GM23338 (cell line): ENCODE measurements at regions not wholly inside any gene's neighbourhood (a gene's known extent, or its start where the extent isn't known, plus 50 kb on each side); places are given as distances from the start of the nearest gene placed in this dataset.

ENCODE experiments used
- ATAC-seq: fragments of 200-7000 bp; cut with Tn5 transposase; 3 replicates; pipeline ENCODE4 v1.9.1; 2020
- DNase-seq: peaks from one replicate; pipeline ENCODE4 v3.0.0-alpha.2; 2015; ENCODE audit warnings: low spot score
- H2AFZ ChIP-seq: fragments of 200-600 bp; sonication (generic); 2 replicates; pipeline ENCODE4 v1.8.0; 2016; ENCODE audit warnings: antibody characterized with exemption, mild to moderate bottlenecking, moderate library complexity
- H3F3A ChIP-seq: fragments of 200-600 bp; sonication (generic); replicated peaks from 2 replicates; pipeline ENCODE4 v1.8.0; 2017; ENCODE audit warnings: antibody characterized with exemption, mixed run types, low read depth
- H3K27ac ChIP-seq: fragments of 200-600 bp; sonication (generic); 2 replicates; pipeline ENCODE4 v1.6.1; 2016; ENCODE audit warnings: low read depth
- H3K27me3 ChIP-seq: fragments of 200-600 bp; sonication (generic); 2 replicates; pipeline ENCODE4 v1.8.0; 2016; ENCODE audit warnings: mild to moderate bottlenecking, mixed run types, moderate library complexity; ENCODE audit not compliant: insufficient read depth
- H3K36me3 ChIP-seq: fragments of 200-600 bp; sonication (generic); 2 replicates; pipeline ENCODE4 v1.8.0; 2016; ENCODE audit warnings: mild to moderate bottlenecking; ENCODE audit not compliant: insufficient read depth
- H3K4me1 ChIP-seq: fragments of 200-600 bp; sonication (generic); 2 replicates; pipeline ENCODE4 v1.8.0; 2016; ENCODE audit warnings: mild to moderate bottlenecking, moderate library complexity; ENCODE audit not compliant: insufficient read depth
- H3K4me2 ChIP-seq: fragments of 200-600 bp; sonication (generic); 2 replicates; pipeline ENCODE4 v1.7.1; 2017; ENCODE audit warnings: mixed run types
- H3K4me3 ChIP-seq: fragments of 200-600 bp; sonication (generic); 2 replicates; pipeline ENCODE4 v1.6.1; 2016; ENCODE audit warnings: mixed run types
- H3K79me2 ChIP-seq: fragments of 200-600 bp; sonication (generic); replicated peaks from 2 replicates; pipeline ENCODE4 v1.8.0; 2017; ENCODE audit warnings: mild to moderate bottlenecking; ENCODE audit not compliant: insufficient read depth
- H3K9me2 ChIP-seq: fragments of 200-600 bp; sonication (generic); 2 replicates; pipeline ENCODE4 v1.8.0; 2017; ENCODE audit not compliant: insufficient read depth
- H4K20me1 ChIP-seq: fragments of 200-600 bp; sonication (generic); replicated peaks from 2 replicates; pipeline ENCODE4 v1.8.0; 2017; ENCODE audit warnings: mild to moderate bottlenecking; ENCODE audit not compliant: insufficient read depth
- H3K27ac Mint-ChIP-seq: 2 replicates; pipeline ENCODE4 v1.8.0; 2020; ENCODE audit warnings: inconsistent platforms, mild to moderate bottlenecking, moderate library complexity, mixed read lengths
- H3K27me3 Mint-ChIP-seq: 3 replicates; pipeline ENCODE4 v1.8.0; 2022; ENCODE audit warnings: low read depth, mild to moderate bottlenecking, moderate library complexity, mixed read lengths, inconsistent platforms; ENCODE audit not compliant: insufficient read depth, poor library complexity
- H3K36me3 Mint-ChIP-seq: 3 replicates; pipeline ENCODE4 v1.8.0; 2021; ENCODE audit warnings: low read depth, mild to moderate bottlenecking, inconsistent platforms, moderate library complexity, mixed read lengths
- H3K4me1 Mint-ChIP-seq: 3 replicates; pipeline ENCODE4 v1.8.0; 2020; ENCODE audit warnings: mild to moderate bottlenecking, inconsistent platforms, mixed read lengths
- H3K4me3 Mint-ChIP-seq: 3 replicates; pipeline ENCODE4 v1.8.0; 2021; ENCODE audit warnings: moderate library complexity, mild to moderate bottlenecking, inconsistent platforms, mixed read lengths
- H3K9me3 Mint-ChIP-seq: 3 replicates; pipeline ENCODE4 v1.8.0; 2020; ENCODE audit warnings: moderate library complexity, mild to moderate bottlenecking, inconsistent platforms, mixed read lengths
- CREB1 ChIP-seq: fragments of 250-450 bp; sonication (Bioruptor Pico); IDR thresholded peaks from 2 replicates; pipeline ENCODE4 v1.5.0; 2020; ENCODE audit warnings: low read depth, mild to moderate bottlenecking, moderate library complexity
- EZH2 ChIP-seq: fragments of 200-600 bp; sonication (generic); IDR thresholded peaks from one replicate; pipeline ENCODE4 v1.8.0; 2017; ENCODE audit warnings: antibody characterized with exemption, mild to moderate bottlenecking, low read depth; ENCODE audit not compliant: unreplicated experiment
- EZH2phosphoT487 ChIP-seq: fragments of 200-600 bp; sonication (generic); IDR thresholded peaks from one replicate; pipeline ENCODE4 v1.8.1; 2018; ENCODE audit warnings: antibody characterized with exemption; ENCODE audit not compliant: unreplicated experiment
- JUNB ChIP-seq: IDR thresholded peaks from one replicate; pipeline ENCODE4 v1.6.1; 2016; ENCODE audit warnings: antibody characterized with exemption; ENCODE audit not compliant: unreplicated experiment
- NANOG ChIP-seq: IDR thresholded peaks from 2 replicates; pipeline ENCODE4 v1.6.1; 2016; ENCODE audit warnings: antibody characterized with exemption, borderline replicate concordance
- POLR2AphosphoS5 ChIP-seq: IDR thresholded peaks from 2 replicates; pipeline ENCODE4 v1.6.1; 2016; ENCODE audit warnings: antibody characterized with exemption, low read depth
- REST ChIP-seq: IDR thresholded peaks from one replicate; pipeline ENCODE4 v1.6.1; 2018; ENCODE audit warnings: antibody characterized with exemption; ENCODE audit not compliant: unreplicated experiment
- STAT1 ChIP-seq: IDR thresholded peaks from one replicate; pipeline ENCODE4 v1.6.1; 2016; ENCODE audit warnings: antibody characterized with exemption; ENCODE audit not compliant: unreplicated experiment
- ZNF114 ChIP-seq: fragments of 250-450 bp; sonication (Bioruptor Pico); IDR thresholded peaks from 2 replicates; pipeline ENCODE4 v1.5.0; 2020; ENCODE audit warnings: mild to moderate bottlenecking, moderate library complexity
- ZNF331 ChIP-seq: fragments of 250-450 bp; sonication (Bioruptor Pico); IDR thresholded peaks from 2 replicates; pipeline ENCODE4 v1.5.0; 2020; ENCODE audit warnings: low read depth, mild to moderate bottlenecking, moderate library complexity
- TF ChIP-seq, protein P1 (sequence below), 2 experiments: fragments of 200-600 bp in 1 of 2; sonication (generic) in 1 of 2; conservative IDR thresholded peaks; 2 replicates each; pipeline versions ENCODE4 v1.5.1 to v1.6.1; 2016 to 2017; ENCODE audit warnings: antibody characterized with exemption in 2 of 2, low read depth in 2 of 2, mild to moderate bottlenecking in 2 of 2, moderate library complexity in 1 of 2
- TF ChIP-seq, protein P2 (sequence below): fragments of 250-450 bp; sonication (Bioruptor Pico); IDR thresholded peaks from 2 replicates; pipeline ENCODE4 v1.5.0; 2020; ENCODE audit warnings: mild to moderate bottlenecking, moderate library complexity
- TF ChIP-seq, protein P3 (sequence below): IDR thresholded peaks from 2 replicates; pipeline ENCODE4 v1.6.1; 2016; ENCODE audit warnings: antibody characterized with exemption

DNA sequence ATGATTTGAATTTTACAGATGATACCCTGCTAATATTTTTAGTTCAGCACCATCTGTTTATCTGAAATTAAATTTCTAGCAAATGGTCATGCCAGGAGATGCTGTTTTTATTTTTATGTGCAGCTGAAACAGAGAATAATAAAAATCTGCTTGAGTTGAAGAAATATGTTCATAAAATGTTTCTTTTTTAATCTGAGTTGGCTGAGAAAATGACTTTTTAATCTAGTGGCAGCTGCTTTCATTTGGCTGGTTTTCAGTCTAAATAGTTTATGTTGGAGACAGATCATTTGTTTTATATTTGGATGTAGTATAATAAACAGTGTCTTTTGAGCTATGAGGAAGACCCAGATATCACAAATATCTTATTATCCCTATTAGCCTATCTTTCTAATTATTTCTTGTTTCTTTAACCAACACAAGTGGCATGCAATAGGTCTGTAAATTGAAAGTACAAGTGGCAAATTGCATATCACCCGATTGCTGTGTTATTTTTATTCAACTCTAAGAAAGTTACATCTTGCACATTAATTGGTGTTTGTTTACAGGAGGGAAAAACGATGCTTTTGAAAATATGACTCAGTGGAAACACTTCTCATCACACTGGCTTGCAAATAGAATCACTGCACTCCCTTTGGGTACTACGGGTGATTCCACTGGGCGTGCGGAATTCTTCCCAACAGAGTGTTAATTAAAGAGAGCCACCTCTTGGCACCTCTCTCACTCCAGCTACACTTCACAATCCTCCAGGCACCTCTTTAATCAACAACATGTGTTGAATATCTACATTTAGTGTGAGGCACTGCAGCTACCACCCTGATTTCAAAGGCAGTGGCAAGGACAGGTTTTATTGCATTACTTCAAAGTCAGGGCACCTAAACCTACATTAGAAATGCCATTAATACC, 51.7 kb upstream of the AP1S2 start:
- Histone ChIP-seq H3F3A (peaks cover 1% of the 10 kb centered on the region), H3K4me3 (no peak overlapping the region), H4K20me1 (no peaks in the 10 kb centered on the region), H3K27ac (no peak overlapping the region), H3K4me1 (peaks cover 11% of the 10 kb centered on the region; the same call in 1 of the 2 replicates), H3K36me3 (no peaks in the 10 kb centered on the region), H3K9me2 (no peaks in the 10 kb centered on the region), H3K79me2 (no peaks in the 10 kb centered on the region), H3K27me3 (no peaks in the 10 kb centered on the region), H3K4me2 (no peak overlapping the region), H2AFZ (no peak overlapping the region)
- TF ChIP-seq JUNB (no peak), CREB1 (CRISPR knock-in tag) (no peak), STAT1 (no peak), EZH2 (no peak), ZNF114 (CRISPR knock-in tag) (no peak), POLR2AphosphoS5 (no peak), NANOG (no peak), ZNF331 (CRISPR knock-in tag) (no peak), REST (no peak), EZH2phosphoT487 (no peak)
- TF ChIP-seq, protein P1, sequence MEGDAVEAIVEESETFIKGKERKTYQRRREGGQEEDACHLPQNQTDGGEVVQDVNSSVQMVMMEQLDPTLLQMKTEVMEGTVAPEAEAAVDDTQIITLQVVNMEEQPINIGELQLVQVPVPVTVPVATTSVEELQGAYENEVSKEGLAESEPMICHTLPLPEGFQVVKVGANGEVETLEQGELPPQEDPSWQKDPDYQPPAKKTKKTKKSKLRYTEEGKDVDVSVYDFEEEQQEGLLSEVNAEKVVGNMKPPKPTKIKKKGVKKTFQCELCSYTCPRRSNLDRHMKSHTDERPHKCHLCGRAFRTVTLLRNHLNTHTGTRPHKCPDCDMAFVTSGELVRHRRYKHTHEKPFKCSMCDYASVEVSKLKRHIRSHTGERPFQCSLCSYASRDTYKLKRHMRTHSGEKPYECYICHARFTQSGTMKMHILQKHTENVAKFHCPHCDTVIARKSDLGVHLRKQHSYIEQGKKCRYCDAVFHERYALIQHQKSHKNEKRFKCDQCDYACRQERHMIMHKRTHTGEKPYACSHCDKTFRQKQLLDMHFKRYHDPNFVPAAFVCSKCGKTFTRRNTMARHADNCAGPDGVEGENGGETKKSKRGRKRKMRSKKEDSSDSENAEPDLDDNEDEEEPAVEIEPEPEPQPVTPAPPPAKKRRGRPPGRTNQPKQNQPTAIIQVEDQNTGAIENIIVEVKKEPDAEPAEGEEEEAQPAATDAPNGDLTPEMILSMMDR (conservative IDR thresholded peaks at IDR 0.05; ENCODE audit: low read depth in 2 of 2), result no peak
- TF ChIP-seq, protein P2, sequence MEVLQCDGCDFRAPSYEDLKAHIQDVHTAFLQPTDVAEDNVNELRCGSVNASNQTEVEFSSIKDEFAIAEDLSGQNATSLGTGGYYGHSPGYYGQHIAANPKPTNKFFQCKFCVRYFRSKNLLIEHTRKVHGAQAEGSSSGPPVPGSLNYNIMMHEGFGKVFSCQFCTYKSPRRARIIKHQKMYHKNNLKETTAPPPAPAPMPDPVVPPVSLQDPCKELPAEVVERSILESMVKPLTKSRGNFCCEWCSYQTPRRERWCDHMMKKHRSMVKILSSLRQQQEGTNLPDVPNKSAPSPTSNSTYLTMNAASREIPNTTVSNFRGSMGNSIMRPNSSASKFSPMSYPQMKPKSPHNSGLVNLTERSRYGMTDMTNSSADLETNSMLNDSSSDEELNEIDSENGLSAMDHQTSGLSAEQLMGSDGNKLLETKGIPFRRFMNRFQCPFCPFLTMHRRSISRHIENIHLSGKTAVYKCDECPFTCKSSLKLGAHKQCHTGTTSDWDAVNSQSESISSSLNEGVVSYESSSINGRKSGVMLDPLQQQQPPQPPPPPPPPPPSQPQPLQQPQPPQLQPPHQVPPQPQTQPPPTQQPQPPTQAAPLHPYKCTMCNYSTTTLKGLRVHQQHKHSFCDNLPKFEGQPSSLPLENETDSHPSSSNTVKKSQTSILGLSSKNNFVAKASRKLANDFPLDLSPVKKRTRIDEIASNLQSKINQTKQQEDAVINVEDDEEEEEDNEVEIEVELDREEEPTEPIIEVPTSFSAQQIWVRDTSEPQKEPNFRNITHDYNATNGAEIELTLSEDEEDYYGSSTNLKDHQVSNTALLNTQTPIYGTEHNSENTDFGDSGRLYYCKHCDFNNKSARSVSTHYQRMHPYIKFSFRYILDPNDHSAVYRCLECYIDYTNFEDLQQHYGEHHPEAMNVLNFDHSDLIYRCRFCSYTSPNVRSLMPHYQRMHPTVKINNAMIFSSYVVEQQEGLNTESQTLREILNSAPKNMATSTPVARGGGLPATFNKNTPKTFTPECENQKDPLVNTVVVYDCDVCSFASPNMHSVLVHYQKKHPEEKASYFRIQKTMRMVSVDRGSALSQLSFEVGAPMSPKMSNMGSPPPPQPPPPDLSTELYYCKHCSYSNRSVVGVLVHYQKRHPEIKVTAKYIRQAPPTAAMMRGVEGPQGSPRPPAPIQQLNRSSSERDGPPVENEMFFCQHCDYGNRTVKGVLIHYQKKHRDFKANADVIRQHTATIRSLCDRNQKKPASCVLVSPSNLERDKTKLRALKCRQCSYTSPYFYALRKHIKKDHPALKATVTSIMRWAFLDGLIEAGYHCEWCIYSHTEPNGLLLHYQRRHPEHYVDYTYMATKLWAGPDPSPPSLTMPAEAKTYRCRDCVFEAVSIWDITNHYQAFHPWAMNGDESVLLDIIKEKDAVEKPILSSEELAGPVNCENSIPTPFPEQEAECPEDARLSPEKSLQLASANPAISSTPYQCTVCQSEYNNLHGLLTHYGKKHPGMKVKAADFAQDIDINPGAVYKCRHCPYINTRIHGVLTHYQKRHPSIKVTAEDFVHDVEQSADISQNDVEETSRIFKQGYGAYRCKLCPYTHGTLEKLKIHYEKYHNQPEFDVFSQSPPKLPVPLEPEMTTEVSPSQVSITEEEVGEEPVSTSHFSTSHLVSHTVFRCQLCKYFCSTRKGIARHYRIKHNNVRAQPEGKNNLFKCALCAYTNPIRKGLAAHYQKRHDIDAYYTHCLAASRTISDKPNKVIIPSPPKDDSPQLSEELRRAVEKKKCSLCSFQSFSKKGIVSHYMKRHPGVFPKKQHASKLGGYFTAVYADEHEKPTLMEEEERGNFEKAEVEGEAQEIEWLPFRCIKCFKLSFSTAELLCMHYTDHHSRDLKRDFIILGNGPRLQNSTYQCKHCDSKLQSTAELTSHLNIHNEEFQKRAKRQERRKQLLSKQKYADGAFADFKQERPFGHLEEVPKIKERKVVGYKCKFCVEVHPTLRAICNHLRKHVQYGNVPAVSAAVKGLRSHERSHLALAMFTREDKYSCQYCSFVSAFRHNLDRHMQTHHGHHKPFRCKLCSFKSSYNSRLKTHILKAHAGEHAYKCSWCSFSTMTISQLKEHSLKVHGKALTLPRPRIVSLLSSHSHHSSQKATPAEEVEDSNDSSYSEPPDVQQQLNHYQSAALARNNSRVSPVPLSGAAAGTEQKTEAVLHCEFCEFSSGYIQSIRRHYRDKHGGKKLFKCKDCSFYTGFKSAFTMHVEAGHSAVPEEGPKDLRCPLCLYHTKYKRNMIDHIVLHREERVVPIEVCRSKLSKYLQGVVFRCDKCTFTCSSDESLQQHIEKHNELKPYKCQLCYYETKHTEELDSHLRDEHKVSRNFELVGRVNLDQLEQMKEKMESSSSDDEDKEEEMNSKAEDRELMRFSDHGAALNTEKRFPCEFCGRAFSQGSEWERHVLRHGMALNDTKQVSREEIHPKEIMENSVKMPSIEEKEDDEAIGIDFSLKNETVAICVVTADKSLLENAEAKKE (CRISPR knock-in tag), result no peak
- TF ChIP-seq, protein P3, sequence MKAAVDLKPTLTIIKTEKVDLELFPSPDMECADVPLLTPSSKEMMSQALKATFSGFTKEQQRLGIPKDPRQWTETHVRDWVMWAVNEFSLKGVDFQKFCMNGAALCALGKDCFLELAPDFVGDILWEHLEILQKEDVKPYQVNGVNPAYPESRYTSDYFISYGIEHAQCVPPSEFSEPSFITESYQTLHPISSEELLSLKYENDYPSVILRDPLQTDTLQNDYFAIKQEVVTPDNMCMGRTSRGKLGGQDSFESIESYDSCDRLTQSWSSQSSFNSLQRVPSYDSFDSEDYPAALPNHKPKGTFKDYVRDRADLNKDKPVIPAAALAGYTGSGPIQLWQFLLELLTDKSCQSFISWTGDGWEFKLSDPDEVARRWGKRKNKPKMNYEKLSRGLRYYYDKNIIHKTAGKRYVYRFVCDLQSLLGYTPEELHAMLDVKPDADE, result no peak
- Mint-ChIP-seq H3K4me1 (peaks cover 16% of the 10 kb centered on the region), H3K4me3 (no peak overlapping the region), H3K9me3 (peaks cover 12% of the 10 kb centered on the region), H3K27ac (0 out of 2 replicates have a peak overlapping the region, but pooled peaks have one; percentile 40), H3K27me3 (peaks cover 4% of the 10 kb centered on the region), H3K36me3 (peaks cover 6% of the 10 kb centered on the region)
- ATAC-seq, result no peak
- no peak for DNase-seq
